Naive B cell (primary cell): ENCODE measurements at regions not wholly inside any gene's neighbourhood (a gene's known extent, or its start where the extent isn't known, plus 50 kb on each side); places are given as distances from the start of the nearest gene placed in this dataset.
A peak's percentile ranks its signal among the peaks of the same experiment; 100 is the strongest.

Experiments used
- ATAC-seq, 2 donors: fragments of 150-1000 bp; cut with Tn5 transposase; 2 replicates each; pipeline ENCODE4 v1.10.0; 2021; ENCODE audit warnings: low read depth in 2 of 2, mild to moderate bottlenecking in 2 of 2, moderate library complexity in 2 of 2
- DNase-seq: peaks from one replicate; pipeline ENCODE4 v3.0.0; 2022
- H3K27ac Mint-ChIP-seq, 6 donors: one replicate each; pipeline ENCODE4 v1.8.0; 2020 to 2022; ENCODE audit warnings: mild to moderate bottlenecking in 6 of 6, mixed read lengths in 6 of 6, moderate library complexity in 5 of 6, inconsistent platforms in 2 of 6
- H3K27me3 Mint-ChIP-seq, 3 donors: one replicate each; pipeline ENCODE4 v1.8.0; 2021 to 2022; ENCODE audit warnings: mixed read lengths in 3 of 3, mild to moderate bottlenecking in 1 of 3
- H3K36me3 Mint-ChIP-seq, 2 donors: one replicate each; pipeline ENCODE4 v1.8.0; 2020 to 2022; ENCODE audit warnings: mixed read lengths in 2 of 2, inconsistent platforms in 1 of 2, mild to moderate bottlenecking in 1 of 2
- H3K4me1 Mint-ChIP-seq, 3 donors: one replicate each; pipeline ENCODE4 v1.8.0; 2020 to 2022; ENCODE audit warnings: mixed read lengths in 3 of 3, inconsistent platforms in 1 of 3, mild to moderate bottlenecking in 1 of 3, moderate library complexity in 1 of 3
- H3K4me3 Mint-ChIP-seq, 8 donors: one replicate each; pipeline ENCODE4 v1.8.0; 2020 to 2022; ENCODE audit warnings: mild to moderate bottlenecking in 8 of 8, mixed read lengths in 8 of 8, moderate library complexity in 8 of 8, inconsistent platforms in 2 of 8
- H3K9me3 Mint-ChIP-seq, 7 donors: one replicate each; pipeline ENCODE4 v1.8.0; 2020 to 2022; ENCODE audit warnings: mixed read lengths in 7 of 7, mild to moderate bottlenecking in 5 of 7, inconsistent platforms in 2 of 7, moderate library complexity in 1 of 7

DNA sequence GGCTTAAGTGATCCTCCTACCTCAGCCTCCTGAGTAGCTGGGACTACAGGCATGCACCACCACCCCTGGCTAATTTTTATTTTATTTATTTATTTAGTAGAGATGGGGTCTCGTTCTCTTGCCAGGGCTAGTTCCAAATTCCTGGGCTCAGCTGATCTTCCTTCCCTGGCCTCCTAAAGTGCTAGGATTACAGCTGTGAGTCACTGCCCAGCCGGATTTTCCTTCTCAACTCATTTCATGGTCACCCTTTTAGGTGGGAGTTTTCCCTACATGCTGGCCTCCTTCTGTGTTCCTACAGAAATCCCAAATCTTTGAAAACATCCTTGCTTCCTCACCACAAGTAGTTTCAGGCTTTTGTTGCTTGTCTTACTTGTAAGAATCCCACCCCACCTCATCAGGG lies 102.1 kb upstream of the SIAH1 start:
- DNase-seq (no peak), ATAC-seq (no peak)
- Mint-ChIP-seq H3K4me3 (no peak overlapping the region), H3K36me3 (no peaks in the 10 kb centered on the region), H3K27me3 (peaks cover 5 to 14% (median 10%) of the 10 kb centered on the region in 3 donors), H3K4me1 (peaks cover 0 to 10% (median 8%) of the 10 kb centered on the region in 3 donors), H3K9me3 (peaks cover 0 to 20% (median 8%) of the 10 kb centered on the region in 7 donors), H3K27ac (no peak overlapping the region)

DNA sequence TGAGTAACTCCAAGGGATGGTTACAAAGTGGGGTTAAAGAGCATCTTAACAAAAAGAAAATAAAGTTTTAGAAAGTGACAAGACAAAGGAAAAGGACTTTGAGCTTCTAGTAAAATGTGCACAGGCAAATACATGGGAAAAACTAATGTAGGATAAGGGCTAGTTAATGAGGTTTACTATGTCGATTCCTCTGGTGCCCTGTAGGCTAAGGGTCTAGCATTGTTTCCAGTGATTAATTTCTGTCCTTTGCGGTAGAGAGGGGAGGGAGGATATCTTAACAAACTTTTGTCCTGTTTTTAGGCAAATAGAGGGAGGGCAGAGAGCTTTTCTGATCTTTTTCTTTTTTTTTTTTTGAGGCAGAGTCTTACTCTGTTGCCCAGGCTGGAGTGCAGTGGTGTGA lies 96.6 kb upstream of the SIAH1 start:
- H3K36me3 Mint-ChIP-seq = no peaks in the 10 kb centered on the region
- DNase-seq (no peak), ATAC-seq (no peak)
- H3K27me3 Mint-ChIP-seq = peaks cover 6 to 17% (median 9%) of the 10 kb centered on the region in 3 donors
- peaks cover 0 to 6% (median 2%) of the 10 kb centered on the region in 3 donors for H3K4me1 Mint-ChIP-seq
- H3K9me3 Mint-ChIP-seq = peaks cover 0 to 7% (median 2%) of the 10 kb centered on the region in 7 donors
- peak overlapping the region in 1 of 8 donors; percentile 36 for H3K4me3 Mint-ChIP-seq
- H3K27ac Mint-ChIP-seq = peak overlapping the region in 1 of 6 donors; percentile 12

GRCh38 chr16:48481211-48481610 lies 96.0 kb upstream of the SIAH1 start:
- peaks cover 0 to 7% (median 2%) of the 10 kb centered on the region in 7 donors for H3K9me3 Mint-ChIP-seq
- H3K36me3 Mint-ChIP-seq = no peaks in the 10 kb centered on the region
- H3K27me3 Mint-ChIP-seq = peaks cover 6 to 14% (median 9%) of the 10 kb centered on the region in 3 donors
- H3K4me3 Mint-ChIP-seq = no peak overlapping the region
- H3K27ac Mint-ChIP-seq = no peak overlapping the region
- no peak for DNase-seq
- H3K4me1 Mint-ChIP-seq = peaks cover 0 to under 1% (median 0%) of the 10 kb centered on the region in 3 donors
- ATAC-seq = no peak

DNA sequence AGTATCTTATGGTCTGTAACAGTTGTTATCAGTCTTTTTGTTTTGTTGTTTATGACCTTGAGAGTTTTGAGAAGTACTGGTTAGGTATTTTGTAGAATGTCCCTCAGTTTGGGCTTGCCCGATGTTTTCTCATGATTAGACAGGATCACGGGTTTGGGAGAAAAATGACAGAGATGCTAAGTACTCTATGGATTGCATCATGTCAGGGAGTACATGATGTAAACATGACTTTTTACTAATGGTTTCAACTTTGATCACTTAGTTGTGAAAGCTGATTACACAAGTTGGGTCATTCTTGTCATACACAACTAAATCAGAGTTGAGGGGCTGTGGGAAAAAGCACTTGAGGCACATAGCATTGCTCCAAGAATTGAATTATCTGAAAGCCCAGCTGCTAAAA lies 94.7 kb upstream of the SIAH1 start:
- no peak for DNase-seq
- Mint-ChIP-seq H3K27me3 (peaks cover 6 to 16% (median 13%) of the 10 kb centered on the region in 3 donors), H3K27ac (no peak overlapping the region), H3K4me3 (no peak overlapping the region), H3K36me3 (no peaks in the 10 kb centered on the region), H3K4me1 (no peaks in the 10 kb centered on the region), H3K9me3 (peaks cover 0 to 12% (median 2%) of the 10 kb centered on the region in 7 donors)
- no peak for ATAC-seq

DNA sequence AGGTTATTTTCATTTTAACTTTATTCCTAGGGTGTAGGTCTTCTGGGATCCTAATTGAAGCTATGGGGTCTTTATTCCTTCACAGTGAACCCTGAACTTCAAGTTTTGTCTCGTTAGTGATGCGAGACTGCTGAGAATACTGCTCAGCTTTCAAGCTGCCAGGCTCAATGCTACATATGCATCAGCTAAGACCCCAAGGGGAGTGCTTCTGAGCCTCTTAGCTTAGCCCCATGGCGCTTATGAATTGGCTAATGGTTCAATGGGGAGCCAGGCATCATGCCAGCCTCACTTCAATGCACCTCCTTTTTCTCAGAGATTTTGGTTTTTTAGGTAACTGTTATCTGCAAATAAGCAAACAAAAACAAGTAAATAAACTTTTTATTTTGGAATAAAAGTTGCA lies 94.1 kb upstream of the SIAH1 start:
- Mint-ChIP-seq H3K27ac (no peak overlapping the region), H3K4me1 (no peaks in the 10 kb centered on the region), H3K27me3 (peaks cover 6 to 16% (median 16%) of the 10 kb centered on the region in 3 donors), H3K9me3 (peaks cover 0 to 14% (median 2%) of the 10 kb centered on the region in 7 donors), H3K4me3 (no peak overlapping the region), H3K36me3 (no peaks in the 10 kb centered on the region)
- no peak for ATAC-seq
- no peak for DNase-seq

GRCh38 chr16:48478393-48478792 lies 93.2 kb upstream of the SIAH1 start:
- H3K36me3 Mint-ChIP-seq = no peaks in the 10 kb centered on the region
- no peak overlapping the region for H3K4me3 Mint-ChIP-seq
- H3K9me3 Mint-ChIP-seq = peaks cover 0 to 10% (median 5%) of the 10 kb centered on the region in 7 donors

DNA sequence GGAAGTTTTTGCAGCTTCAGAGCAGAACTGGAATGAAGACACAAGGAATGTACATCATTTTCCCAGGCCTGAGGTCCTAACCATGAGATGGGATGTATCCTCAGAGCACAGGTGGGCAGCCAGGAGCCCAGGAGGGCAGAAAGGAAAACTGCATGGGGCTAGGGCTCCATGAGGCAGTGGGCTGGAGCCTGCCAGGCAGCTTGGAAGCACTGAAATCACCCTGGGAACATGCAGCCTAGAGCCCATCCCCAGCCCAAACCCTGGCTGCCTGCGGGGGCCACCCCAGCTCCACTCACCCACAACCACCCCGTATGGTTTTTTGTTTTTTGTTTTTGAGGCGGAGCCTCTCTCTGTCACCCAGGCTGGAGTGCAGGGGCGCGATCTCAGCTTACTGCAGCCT lies 86.2 kb upstream of the SIAH1 start:
- Mint-ChIP-seq H3K36me3 (peaks cover 0 to 7% of the 10 kb centered on the region in 2 donors), H3K27me3 (peaks cover 4 to 8% (median 5%) of the 10 kb centered on the region in 3 donors), H3K27ac (no peak overlapping the region), H3K4me3 (no peak overlapping the region), H3K4me1 (no peaks in the 10 kb centered on the region), H3K9me3 (peaks cover 2 to 11% (median 9%) of the 10 kb centered on the region in 7 donors)
- DNase-seq (no peak), ATAC-seq (no peak)

More at GRCh38 chr16:48478393-48478792, 93.2 kb upstream of the SIAH1 start:
- Mint-ChIP-seq H3K27ac (no peak overlapping the region), H3K4me1 (no peaks in the 10 kb centered on the region), H3K27me3 (peaks cover 10 to 17% (median 16%) of the 10 kb centered on the region in 3 donors)
- DNase-seq (no peak), ATAC-seq (no peak)

DNA sequence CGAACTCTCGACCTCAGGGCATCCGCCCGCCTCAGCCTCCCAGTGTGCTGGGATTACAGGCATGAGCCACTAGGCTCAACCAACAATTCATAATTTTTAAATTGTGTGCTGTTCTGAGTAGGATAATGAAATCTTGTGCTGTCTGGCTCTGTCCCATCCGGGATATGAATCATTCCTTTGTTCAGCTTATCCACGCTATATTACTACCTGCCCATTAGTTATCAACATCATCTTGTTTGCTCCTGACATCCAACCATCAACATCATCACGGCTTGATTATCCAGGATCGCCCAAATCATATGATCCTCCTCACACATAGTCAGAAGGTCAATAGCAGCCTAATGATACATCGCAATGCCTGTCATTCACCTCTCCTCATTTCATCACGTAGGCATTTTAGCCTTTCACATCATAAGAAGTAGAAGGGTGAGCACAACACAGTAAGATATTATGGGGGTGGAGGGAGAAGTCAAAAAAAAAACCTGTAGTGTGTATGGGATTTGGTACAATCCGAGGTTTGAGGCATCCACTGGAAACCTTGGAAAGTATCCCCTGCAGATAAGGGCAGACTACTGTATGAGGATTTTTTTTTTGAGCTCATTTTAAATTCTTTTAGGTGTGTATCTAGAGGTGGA lies 77.0 kb upstream of the SIAH1 start:
- H3K27ac Mint-ChIP-seq = peak overlapping the region in 1 of 6 donors; percentile 11
- no peak for ATAC-seq
- H3K4me3 Mint-ChIP-seq = no peak overlapping the region
- peaks cover 2 to 21% (median 8%) of the 10 kb centered on the region in 7 donors for H3K9me3 Mint-ChIP-seq
- peaks cover 0 to 10% of the 10 kb centered on the region in 2 donors for H3K36me3 Mint-ChIP-seq
- H3K4me1 Mint-ChIP-seq = peaks cover 14 to 43% (median 22%) of the 10 kb centered on the region in 3 donors
- no peak for DNase-seq
- H3K27me3 Mint-ChIP-seq = no peaks in the 10 kb centered on the region

GRCh38 chr16:48459167-48459566 lies 74.0 kb upstream of the SIAH1 start:
- Mint-ChIP-seq H3K9me3 (peaks cover 0 to 9% (median 0%) of the 10 kb centered on the region in 7 donors), H3K36me3 (no peaks in the 10 kb centered on the region), H3K4me1 (peaks cover 22 to 64% (median 27%) of the 10 kb centered on the region in 3 donors), H3K27me3 (no peaks in the 10 kb centered on the region), H3K27ac (peak overlapping the region in 3 of 6 donors; percentile 1 to 78 (median 53)), H3K4me3 (peak overlapping the region in 1 of 8 donors; percentile 0)
- DNase-seq = no peak
- no peak for ATAC-seq

- no peak for ATAC-seq
- Mint-ChIP-seq H3K36me3 (no peaks in the 10 kb centered on the region), H3K4me3 (peak overlapping the region in 1 of 8 donors; percentile 61), H3K4me1 (peaks cover 10 to 40% (median 11%) of the 10 kb centered on the region in 3 donors), H3K27ac (peak overlapping the region in 1 of 6 donors; percentile 24), H3K9me3 (no peaks in the 10 kb centered on the region), H3K27me3 (no peaks in the 10 kb centered on the region)
- no peak for DNase-seq
These were observed 68.8 kb upstream of the SIAH1 start for GRCh38 chr16:48454051-48454450.

GRCh38 chr16:48452991-48453760 lies 68.0 kb upstream of the SIAH1 start:
- no peak for ATAC-seq
- Mint-ChIP-seq H3K4me1 (peaks cover 5 to 33% (median 8%) of the 10 kb centered on the region in 3 donors), H3K27ac (peak overlapping the region in 1 of 6 donors; percentile 24), H3K27me3 (no peaks in the 10 kb centered on the region), H3K4me3 (no peak overlapping the region), H3K36me3 (no peaks in the 10 kb centered on the region), H3K9me3 (no peaks in the 10 kb centered on the region)
- no peak for DNase-seq

DNA sequence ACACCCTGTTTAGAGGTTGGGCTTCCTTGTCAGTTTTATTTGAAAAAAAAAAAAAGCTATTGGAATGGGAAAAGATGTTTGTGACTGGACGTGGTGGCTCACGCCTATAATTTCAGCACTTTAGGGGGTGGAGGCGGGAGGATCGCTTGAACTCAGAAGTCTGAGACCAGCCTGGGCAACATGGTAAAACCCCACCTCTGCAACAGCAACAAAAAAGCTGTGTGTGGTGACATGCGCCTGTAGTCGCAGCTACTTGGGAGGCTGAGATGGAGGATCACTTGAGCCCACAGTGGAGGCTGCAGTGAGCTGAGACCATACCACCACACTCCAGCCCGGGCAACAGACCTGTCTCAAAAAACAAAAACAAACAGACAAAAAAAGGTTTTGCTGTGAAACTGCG lies 66.1 kb upstream of the SIAH1 start:
- DNase-seq (no peak), ATAC-seq (no peak)
- Mint-ChIP-seq H3K27me3 (no peaks in the 10 kb centered on the region), H3K9me3 (no peaks in the 10 kb centered on the region), H3K36me3 (no peaks in the 10 kb centered on the region), H3K27ac (peak overlapping the region in 1 of 6 donors; percentile 71), H3K4me1 (peaks cover 5 to 18% (median 8%) of the 10 kb centered on the region in 3 donors), H3K4me3 (no peak overlapping the region)

GRCh38 chr16:48450367-48450766 lies 65.2 kb upstream of the SIAH1 start:
- H3K4me3 Mint-ChIP-seq = no peak overlapping the region
- H3K4me1 Mint-ChIP-seq = peaks cover 3 to 12% (median 5%) of the 10 kb centered on the region in 3 donors
- no peaks in the 10 kb centered on the region for H3K9me3 Mint-ChIP-seq
- no peak overlapping the region for H3K27ac Mint-ChIP-seq
- ATAC-seq (no peak), DNase-seq (no peak)
- H3K27me3 Mint-ChIP-seq = no peaks in the 10 kb centered on the region
- no peaks in the 10 kb centered on the region for H3K36me3 Mint-ChIP-seq
